ENCODE measurements at regions not wholly inside any gene's neighbourhood (a gene's known extent, or its start where the extent isn't known, plus 50 kb on each side); places are given as distances from the start of the nearest gene placed in this dataset.
"Not testable (repeated sequence)": the region's sequence is repeated elsewhere in the genome, so short reads cannot be mapped to it uniquely, and the experiment has no call there.

GRCh38 chrX:1902901-1903235 lies 288.0 kb downstream of the ASMT start:
- Histone ChIP-seq H3K27me3 (ENCODE audit: insufficient read depth, low read length) (no peaks in the 10 kb centered on the region), H3K9me3 (ENCODE audit: insufficient read depth, low read depth, low read length) (no peaks in the 10 kb centered on the region), H3K4me3 (ENCODE audit: low read length) (no peak overlapping the region), H3K9ac (ENCODE audit: low read depth, low read length) (no peak overlapping the region), H3K27ac (ENCODE audit: low read depth, low read length) (no peak overlapping the region), H3K4me1 (ENCODE audit: insufficient read depth, low read length) (no peaks in the 10 kb centered on the region; the same call in 1 of the 2 replicates), H3K36me3 (ENCODE audit: insufficient read depth, low read length) (no peaks in the 10 kb centered on the region)
- 93% methylated on average over 7 of the region's 7 CpGs for WGBS

GRCh38 chrX:1903236-1903935 lies 288.5 kb downstream of the ASMT start:
- WGBS, result 90% methylated on average over 17 of the region's 17 CpGs
- no peak overlapping the region for H3K4me3 ChIP-seq (ENCODE audit: low read length)
- H3K9ac ChIP-seq (ENCODE audit: low read depth, low read length), result no peak overlapping the region
- H3K4me1 ChIP-seq (ENCODE audit: insufficient read depth, low read length), result no peaks in the 10 kb centered on the region; the same call in 1 of the 2 replicates
- no peaks in the 10 kb centered on the region for H3K9me3 ChIP-seq (ENCODE audit: insufficient read depth, low read depth, low read length)
- H3K27ac ChIP-seq (ENCODE audit: low read depth, low read length), result no peak overlapping the region
- H3K36me3 ChIP-seq (ENCODE audit: insufficient read depth, low read length), result no peaks in the 10 kb centered on the region
- H3K27me3 ChIP-seq (ENCODE audit: insufficient read depth, low read length), result no peaks in the 10 kb centered on the region

- Histone ChIP-seq H3K9ac (ENCODE audit: low read depth, low read length) (no peak overlapping the region), H3K4me3 (ENCODE audit: low read length) (no peak overlapping the region), H3K27ac (ENCODE audit: low read depth, low read length) (no peak overlapping the region), H3K36me3 (ENCODE audit: insufficient read depth, low read length) (no peaks in the 10 kb centered on the region), H3K9me3 (ENCODE audit: insufficient read depth, low read depth, low read length) (no peaks in the 10 kb centered on the region), H3K4me1 (ENCODE audit: insufficient read depth, low read length) (no peaks in the 10 kb centered on the region; the same call in 1 of the 2 replicates), H3K27me3 (ENCODE audit: insufficient read depth, low read length) (no peaks in the 10 kb centered on the region)
- WGBS, result 93% methylated on average over 2 of the region's 2 CpGs
Observed at GRCh38 chrX:1904663-1905218, 289.9 kb downstream of the ASMT start.

GRCh38 chrX:1906028-1906427 lies 291.2 kb downstream of the ASMT start:
- no peaks in the 10 kb centered on the region for H3K36me3 ChIP-seq (ENCODE audit: insufficient read depth, low read length)
- no peak overlapping the region for H3K27ac ChIP-seq (ENCODE audit: low read depth, low read length)
- no peaks in the 10 kb centered on the region for H3K9me3 ChIP-seq (ENCODE audit: insufficient read depth, low read depth, low read length)
- no peaks in the 10 kb centered on the region; the same call in 1 of the 2 replicates for H3K4me1 ChIP-seq (ENCODE audit: insufficient read depth, low read length)
- no peaks in the 10 kb centered on the region for H3K27me3 ChIP-seq (ENCODE audit: insufficient read depth, low read length)
- H3K9ac ChIP-seq (ENCODE audit: low read depth, low read length), result no peak overlapping the region
- H3K4me3 ChIP-seq (ENCODE audit: low read length), result no peak overlapping the region

GRCh38 chrX:1908996-1909395 lies 294.1 kb downstream of the ASMT start:
- not testable (repeated sequence) for H3K4me1 ChIP-seq (ENCODE audit: insufficient read depth, low read length); H3K9me3 ChIP-seq (ENCODE audit: insufficient read depth, low read depth, low read length); H3K4me3 ChIP-seq (ENCODE audit: low read length); H3K27me3 ChIP-seq (ENCODE audit: insufficient read depth, low read length); H3K27ac ChIP-seq (ENCODE audit: low read depth, low read length); H3K9ac ChIP-seq (ENCODE audit: low read depth, low read length); H3K36me3 ChIP-seq (ENCODE audit: insufficient read depth, low read length)
- WGBS, result 97% methylated on average over 12 of the region's 12 CpGs

GRCh38 chrX:1909419-1910206 lies 294.8 kb downstream of the ASMT start:
- H3K27ac ChIP-seq (ENCODE audit: low read depth, low read length), result no peak overlapping the region
- no peaks in the 10 kb centered on the region for H3K9me3 ChIP-seq (ENCODE audit: insufficient read depth, low read depth, low read length)
- H3K4me1 ChIP-seq (ENCODE audit: insufficient read depth, low read length), result no peaks in the 10 kb centered on the region
- no peak overlapping the region for H3K4me3 ChIP-seq (ENCODE audit: low read length)
- no peak overlapping the region for H3K9ac ChIP-seq (ENCODE audit: low read depth, low read length)
- no peaks in the 10 kb centered on the region for H3K36me3 ChIP-seq (ENCODE audit: insufficient read depth, low read length)
- WGBS, result 68% methylated on average over 13 of the region's 13 CpGs
- no peaks in the 10 kb centered on the region for H3K27me3 ChIP-seq (ENCODE audit: insufficient read depth, low read length)

- 85% methylated on average over 2 of the region's 2 CpGs for WGBS
- Histone ChIP-seq H3K27ac (ENCODE audit: low read depth, low read length) (no peak overlapping the region), H3K27me3 (ENCODE audit: insufficient read depth, low read length) (no peaks in the 10 kb centered on the region), H3K36me3 (ENCODE audit: insufficient read depth, low read length) (no peaks in the 10 kb centered on the region), H3K4me3 (ENCODE audit: low read length) (no peak overlapping the region), H3K4me1 (ENCODE audit: insufficient read depth, low read length) (no peaks in the 10 kb centered on the region), H3K9ac (ENCODE audit: low read depth, low read length) (no peak overlapping the region), H3K9me3 (ENCODE audit: insufficient read depth, low read depth, low read length) (no peaks in the 10 kb centered on the region)
Observed at GRCh38 chrX:1910207-1910470, 295.3 kb downstream of the ASMT start.

GRCh38 chrX:1911401-1912128 lies 296.7 kb downstream of the ASMT start:
- Histone ChIP-seq H3K4me3 (ENCODE audit: low read length) (no peak overlapping the region), H3K9me3 (ENCODE audit: insufficient read depth, low read depth, low read length) (no peaks in the 10 kb centered on the region), H3K27ac (ENCODE audit: low read depth, low read length) (no peak overlapping the region), H3K27me3 (ENCODE audit: insufficient read depth, low read length) (no peaks in the 10 kb centered on the region), H3K36me3 (ENCODE audit: insufficient read depth, low read length) (no peaks in the 10 kb centered on the region), H3K9ac (ENCODE audit: low read depth, low read length) (no peak overlapping the region), H3K4me1 (ENCODE audit: insufficient read depth, low read length) (no peaks in the 10 kb centered on the region)
- 82% methylated on average over 4 of the region's 5 CpGs for WGBS

GRCh38 chrX:1912193-1912592 lies 297.3 kb downstream of the ASMT start:
- Histone ChIP-seq H3K4me3 (ENCODE audit: low read length) (no peak overlapping the region), H3K27me3 (ENCODE audit: insufficient read depth, low read length) (no peaks in the 10 kb centered on the region), H3K4me1 (ENCODE audit: insufficient read depth, low read length) (no peaks in the 10 kb centered on the region), H3K27ac (ENCODE audit: low read depth, low read length) (no peak overlapping the region), H3K9me3 (ENCODE audit: insufficient read depth, low read depth, low read length) (no peaks in the 10 kb centered on the region), H3K36me3 (ENCODE audit: insufficient read depth, low read length) (no peaks in the 10 kb centered on the region), H3K9ac (ENCODE audit: low read depth, low read length) (no peak overlapping the region)
- WGBS, result 93% methylated on average over 10 of the region's 10 CpGs

GRCh38 chrX:1914606-1915365 lies 299.9 kb downstream of the ASMT start:
- no peak overlapping the region for H3K27ac ChIP-seq (ENCODE audit: low read depth, low read length)
- no peak overlapping the region for H3K4me3 ChIP-seq (ENCODE audit: low read length)
- H3K9ac ChIP-seq (ENCODE audit: low read depth, low read length), result no peak overlapping the region
- H3K9me3 ChIP-seq (ENCODE audit: insufficient read depth, low read depth, low read length), result no peaks in the 10 kb centered on the region
- no peaks in the 10 kb centered on the region for H3K27me3 ChIP-seq (ENCODE audit: insufficient read depth, low read length)
- WGBS, result 88% methylated on average over 23 of the region's 23 CpGs
- H3K4me1 ChIP-seq (ENCODE audit: insufficient read depth, low read length), result no peaks in the 10 kb centered on the region
- no peaks in the 10 kb centered on the region for H3K36me3 ChIP-seq (ENCODE audit: insufficient read depth, low read length)

GRCh38 chrX:1918780-1919179 lies 303.9 kb downstream of the ASMT start:
- Histone ChIP-seq H3K4me3 (ENCODE audit: low read length) (no peak overlapping the region), H3K27me3 (ENCODE audit: insufficient read depth, low read length) (no peaks in the 10 kb centered on the region), H3K27ac (ENCODE audit: low read depth, low read length) (no peak overlapping the region), H3K36me3 (ENCODE audit: insufficient read depth, low read length) (no peaks in the 10 kb centered on the region), H3K9me3 (ENCODE audit: insufficient read depth, low read depth, low read length) (no peaks in the 10 kb centered on the region), H3K9ac (ENCODE audit: low read depth, low read length) (no peak overlapping the region), H3K4me1 (ENCODE audit: insufficient read depth, low read length) (no peaks in the 10 kb centered on the region)
- WGBS, result 97% methylated on average over 7 of the region's 8 CpGs

Measured in HUES64 (cell line).